Psoas muscle (tissue), 7 donors: ENCODE measurements at regions not wholly inside any gene's neighbourhood (a gene's known extent, or its start where the extent isn't known, plus 50 kb on each side); places are given as distances from the start of the nearest gene placed in this dataset.

Source experiments
- ATAC-seq, 4 donors: fragments of 200-7000 bp; cut with Tn5 transposase; one replicate each; pipeline ENCODE4 v1.9.1; 2020; ENCODE audit warnings: moderate library complexity in 3 of 4, mild to moderate bottlenecking in 2 of 4
- DNase-seq, 2 donors: peaks; one replicate each; pipeline ENCODE4 v3.0.0-alpha.2; 2020
- H3K27ac ChIP-seq: fragments of 200-600 bp; one replicate; pipeline ENCODE4 v1.8.0; 2022
- H3K27me3 ChIP-seq, 3 donors: fragments of 200-600 bp in 1 of 3; one replicate each; pipeline versions ENCODE4 v1.6.1 to v1.8.0; 2013 to 2022; ENCODE audit warnings: low read length in 2 of 3, mild to moderate bottlenecking in 2 of 3, moderate library complexity in 1 of 3; ENCODE audit not compliant: insufficient read depth in 3 of 3
- H3K36me3 ChIP-seq, 2 donors: fragments of 200-600 bp in 1 of 2; one replicate each; pipeline versions ENCODE4 v1.6.1 to v1.8.0; 2013 to 2022; ENCODE audit warnings: low read depth in 1 of 2, mild to moderate bottlenecking in 1 of 2, moderate library complexity in 1 of 2; ENCODE audit not compliant: insufficient read depth in 1 of 2
- H3K4me1 ChIP-seq: fragments of 200-600 bp; one replicate; pipeline ENCODE4 v1.8.0; 2022
- H3K4me3 ChIP-seq: fragments of 200-600 bp; one replicate; pipeline ENCODE4 v1.8.0; 2022; ENCODE audit warnings: mild to moderate bottlenecking
- H3K9me3 ChIP-seq: fragments of 200-600 bp; one replicate; pipeline ENCODE4 v1.8.0; 2022
- CTCF ChIP-seq: fragments of 200-600 bp; IDR thresholded peaks from one replicate; pipeline ENCODE4 v1.8.0; 2022; ENCODE audit warnings: antibody characterized with exemption
- WGBS, 3 donors: extraction: QIAGEN DNeasy Blood & Tissue Kit; methylation state at CpG; one replicate each; pipeline versions ENCODE4 v1.1.6 to v1.1.7; 2013; 5-methylcytosine and 5-hydroxymethylcytosine counted together
- intact Hi-C, 2 donors: fragments of 100-400 bp; cut with DNase I; formaldehyde crosslinking; loops; one replicate each; pipeline versions ENCODE4 v1.11.0 to v1.14.2; 2022
- donor health status: healthy with polysubstance abuse.
- donor health status: DM: no; HTN: no; CAD: no; lungs with moderate emphysema.
- donor health status: Bipolar disorder and iron deficiency.
- donor health status: healthy.
- donor health status: DM: yes; HTN: yes; CAD: no.
- donor health status: DM: no; HTN: no; CAD: no.
- donor health status: DM: yes; HTN: yes; CAD: no.

GRCh38 chr7:131097662-131098376 is 229.9 kb upstream of the MKLN1 start:
- Histone ChIP-seq H3K4me1 (peaks cover 82% of the 10 kb centered on the region), H3K4me3 (no peak overlapping the region), H3K9me3 (no peaks in the 10 kb centered on the region), H3K36me3 (peaks cover 4 to 53% of the 10 kb centered on the region in 2 donors), H3K27me3 (no peaks in the 10 kb centered on the region), H3K27ac (no peak overlapping the region)
- no peak for TF ChIP-seq CTCF
- WGBS, 3 donors: 75 to 80% (median 79%) methylated on average over 13 of the region's 13 CpGs
- DNase-seq (no peak), ATAC-seq (no peak)
- intact Hi-C loops: no loop called here

DNA sequence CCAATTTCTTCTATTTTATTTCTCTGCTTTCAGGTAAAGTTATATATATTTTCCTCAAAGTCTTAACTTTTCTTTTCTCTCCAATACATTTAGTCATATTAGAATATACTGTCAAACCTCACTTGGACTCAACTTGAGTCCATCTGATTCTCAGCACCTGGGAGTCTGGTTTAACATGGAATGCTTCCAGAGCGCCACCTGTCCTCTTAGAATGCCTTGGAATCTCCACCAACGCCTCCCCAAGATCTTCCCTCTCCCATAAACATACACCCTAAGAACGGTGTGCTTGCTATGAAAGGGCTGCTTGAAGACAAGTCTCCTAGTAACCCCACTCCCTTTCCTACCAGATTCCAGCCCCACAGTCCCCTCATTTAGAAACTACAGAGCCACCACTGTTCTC is 229.1 kb upstream of the MKLN1 start:
- Histone ChIP-seq H3K4me1 (peaks cover 83% of the 10 kb centered on the region), H3K9me3 (no peaks in the 10 kb centered on the region), H3K27ac (no peak overlapping the region), H3K36me3 (peaks cover 5 to 57% of the 10 kb centered on the region in 2 donors), H3K27me3 (no peaks in the 10 kb centered on the region), H3K4me3 (no peak overlapping the region)
- intact Hi-C loops: no loop called here
- 56 to 80% (median 63%) methylated on average over 3 of the region's 3 CpGs for WGBS, 3 donors
- TF ChIP-seq CTCF: no peak
- no peak for ATAC-seq
- no peak for DNase-seq

- TF ChIP-seq CTCF: no peak
- Histone ChIP-seq H3K27ac (peak overlapping the region; percentile 96), H3K4me3 (peak overlapping the region; percentile 98), H3K9me3 (no peaks in the 10 kb centered on the region), H3K4me1 (peaks cover 96% of the 10 kb centered on the region), H3K27me3 (no peaks in the 10 kb centered on the region), H3K36me3 (peaks cover 9 to 62% of the 10 kb centered on the region in 2 donors)
- intact Hi-C loops: loop anchor here in 1 of 2 donors (10.0 kb wide), 1 partner anchor 204 kb away; no protein-coding TSS in a partner anchor
- DNase-seq: no peak
- 53 to 81% (median 62%) methylated on average over 10 of the region's 10 CpGs for WGBS, 3 donors
- no peak for ATAC-seq
These were observed 227.2 kb upstream of the MKLN1 start for GRCh38 chr7:131100357-131101054.

- DNase-seq: no peak
- H3K27me3 ChIP-seq: no peaks in the 10 kb centered on the region
- H3K9me3 ChIP-seq: no peaks in the 10 kb centered on the region
- peaks cover 4 to 63% of the 10 kb centered on the region in 2 donors for H3K36me3 ChIP-seq
- intact Hi-C loops: loop anchor here in 1 of 2 donors (10.0 kb wide), 1 partner anchor 201 kb away; no protein-coding TSS in a partner anchor
- TF ChIP-seq CTCF: no peak
- peak overlapping the region; percentile 96 for H3K27ac ChIP-seq
- peaks cover 63% of the 10 kb centered on the region for H3K4me1 ChIP-seq
- peak overlapping the region; percentile 98 for H3K4me3 ChIP-seq
- WGBS, 3 donors: 30 to 56% (median 39%) methylated on average over 4 of the region's 4 CpGs
- peak in 1 of 4 donors; percentile 20 for ATAC-seq
These were observed 223.7 kb upstream of the MKLN1 start for GRCh38 chr7:131103997-131104396.
